Astrocyte of the spinal cord (primary cell): ENCODE measurements at regions not wholly inside any gene's neighbourhood (a gene's known extent, or its start where the extent isn't known, plus 50 kb on each side); places are given as distances from the start of the nearest gene placed in this dataset.

Source experiments
- DNase-seq: peaks from one replicate; pipeline ENCODE4 v3.0.0; 2011; ENCODE audit warnings: low read depth, low spot score
- H3K4me3 ChIP-seq: 2 replicates; pipeline ENCODE4 v1.5.1; 2011; ENCODE audit warnings: low read depth, mild to moderate bottlenecking, low read length, moderate library complexity
- CTCF ChIP-seq: IDR thresholded peaks from 2 replicates; pipeline ENCODE4 v1.5.1; 2012; ENCODE audit warnings: low read depth, mild to moderate bottlenecking, low read length, inconsistent platforms
- in situ Hi-C: cut with HindIII; loops from 2 replicates; pipeline ENCODE4 v1.10.0; 2017; ENCODE audit warnings: low sequenced_read_pairs

DNA sequence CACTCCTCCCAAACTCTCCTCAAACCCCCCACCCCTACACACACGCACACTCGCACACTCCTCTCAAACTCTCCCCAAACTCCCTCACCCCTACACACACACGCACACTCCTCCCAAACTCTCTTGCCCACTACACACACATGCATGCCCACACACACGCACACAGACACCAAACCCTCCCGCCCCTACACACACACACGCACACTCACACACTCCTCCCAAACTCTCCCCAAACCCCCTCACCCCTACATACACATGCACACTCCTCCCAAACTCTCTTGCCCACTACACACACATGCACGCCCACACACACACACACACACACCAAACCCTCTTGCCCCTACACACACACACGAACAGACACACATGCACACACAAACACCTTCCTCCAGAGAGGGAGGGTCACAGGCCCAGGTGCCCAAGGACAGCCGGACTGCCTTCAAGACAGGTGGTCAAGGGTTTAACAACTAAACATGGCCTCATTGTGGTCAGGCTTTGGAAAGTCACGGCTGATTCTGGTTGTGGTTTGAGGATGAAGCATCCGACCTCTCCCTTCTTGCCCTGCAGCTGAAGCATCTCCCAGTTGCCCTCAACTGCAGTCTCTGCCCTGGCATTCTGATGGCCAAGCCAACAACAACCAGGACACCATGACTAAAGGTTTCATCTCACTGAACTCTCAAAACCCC lies 72.3 kb upstream of the SNTG2 start:
- in situ Hi-C loops, result no loop called here
- H3K4me3 ChIP-seq, result no peak overlapping the region
- DNase-seq, result no peak
- TF ChIP-seq CTCF, result no peak

- no peak for DNase-seq
- H3K4me3 ChIP-seq, result no peak overlapping the region
- no peak for TF ChIP-seq CTCF
- in situ Hi-C loops, result no loop called here
Measured at GRCh38 chr2:877747-878146, 72.9 kb upstream of the SNTG2 start.

GRCh38 chr2:875687-876615 lies 74.7 kb upstream of the SNTG2 start:
- in situ Hi-C loops, result no loop called here
- TF ChIP-seq CTCF, result no peak

DNA sequence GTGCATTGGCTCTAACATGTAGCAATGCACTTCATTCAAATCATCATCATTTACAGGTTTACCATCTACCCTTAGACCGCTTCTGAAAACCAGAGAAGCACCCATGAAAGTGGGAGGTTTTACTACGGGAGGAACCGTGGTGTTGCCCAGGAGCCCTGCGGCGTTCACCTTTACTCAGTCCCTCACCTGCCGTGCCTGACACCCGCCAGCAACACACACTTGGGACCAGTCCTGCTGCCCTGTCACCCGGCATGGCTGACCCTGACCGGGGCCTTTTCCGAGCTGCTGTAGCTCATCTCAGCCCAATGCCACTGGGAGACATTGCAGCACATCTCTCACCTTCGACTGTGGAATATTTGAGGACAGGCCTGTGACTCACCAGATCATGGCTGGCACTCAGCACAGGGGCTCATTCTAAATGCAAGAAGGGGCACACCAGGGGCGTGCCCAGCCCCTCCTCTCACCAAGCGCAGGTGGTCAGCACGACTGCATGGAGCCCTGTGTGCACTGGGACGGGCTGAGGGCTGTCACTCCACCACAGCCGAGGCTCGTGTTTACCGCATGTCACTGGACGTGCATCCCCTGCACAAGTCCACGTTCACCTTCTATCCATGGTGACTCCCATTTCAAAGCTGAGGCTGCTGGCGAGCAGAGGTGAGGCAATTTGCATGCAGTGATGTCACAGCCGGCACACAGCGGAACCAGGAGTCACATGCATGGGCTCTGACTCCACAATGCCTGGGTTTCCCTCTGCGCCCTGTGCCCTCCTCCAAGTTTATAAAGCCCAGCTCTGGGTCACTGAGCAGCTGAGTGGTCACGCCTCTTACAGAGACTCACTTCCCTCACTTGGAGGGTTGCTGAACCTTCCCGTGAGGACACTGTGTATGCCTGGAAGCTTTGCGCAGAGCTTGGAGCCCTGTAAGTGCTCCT lies 76.7 kb upstream of the SNTG2 start:
- H3K4me3 ChIP-seq, result no peak overlapping the region
- in situ Hi-C loops, result no loop called here
- DNase-seq, result no peak
- no peak for TF ChIP-seq CTCF

More at GRCh38 chr2:875687-876615, 74.7 kb upstream of the SNTG2 start:
- no peak for DNase-seq
- no peak overlapping the region for H3K4me3 ChIP-seq

- no peak overlapping the region for H3K4me3 ChIP-seq
- no peak for TF ChIP-seq CTCF
- in situ Hi-C loops, result no loop called here
- no peak for DNase-seq
Measured at GRCh38 chr2:873027-873426, 77.6 kb upstream of the SNTG2 start.
